Right atrium auricular region (tissue), 2 donors: ENCODE measurements at regions not wholly inside any gene's neighbourhood (a gene's known extent, or its start where the extent isn't known, plus 50 kb on each side); places are given as distances from the start of the nearest gene placed in this dataset.

ENCODE experiments used
- DNase-seq: peaks from one replicate; pipeline ENCODE4 v3.0.0-alpha.2; 2019; ENCODE audit warnings: low spot score
- H3K27ac ChIP-seq, 2 donors: fragments of 200-600 bp; sonication (generic); 1 replicate in 1 of 2; 2 replicates in 1 of 2; pipeline ENCODE4 v1.5.1; 2016 to 2019
- H3K27me3 ChIP-seq, 2 donors: fragments of 200-600 bp; sonication (generic); one replicate each; pipeline versions ENCODE4 v1.5.1 to v1.6.0; 2017 to 2019
- H3K36me3 ChIP-seq: fragments of 200-600 bp; sonication (generic); one replicate; pipeline ENCODE4 v1.5.1; 2016
- H3K4me1 ChIP-seq, 2 donors: fragments of 200-600 bp; sonication (generic); one replicate each; pipeline versions ENCODE4 v1.5.1 to v1.6.0; 2017 to 2019
- H3K4me3 ChIP-seq, 2 donors: fragments of 200-600 bp; sonication (generic); 1 replicate in 1 of 2; 2 replicates in 1 of 2; pipeline ENCODE4 v1.5.1; 2017 to 2019; ENCODE audit warnings: mild to moderate bottlenecking in 1 of 2, moderate library complexity in 1 of 2
- H3K9me3 ChIP-seq, 2 donors: fragments of 200-600 bp; sonication (generic); one replicate each; pipeline ENCODE4 v1.5.1; 2019
- TF ChIP-seq, protein P1 (sequence below), 2 donors: fragments of 200-600 bp; sonication (generic); IDR thresholded peaks; one replicate each; pipeline ENCODE4 v1.5.1; 2019; ENCODE audit warnings: antibody characterized with exemption in 2 of 2

DNA sequence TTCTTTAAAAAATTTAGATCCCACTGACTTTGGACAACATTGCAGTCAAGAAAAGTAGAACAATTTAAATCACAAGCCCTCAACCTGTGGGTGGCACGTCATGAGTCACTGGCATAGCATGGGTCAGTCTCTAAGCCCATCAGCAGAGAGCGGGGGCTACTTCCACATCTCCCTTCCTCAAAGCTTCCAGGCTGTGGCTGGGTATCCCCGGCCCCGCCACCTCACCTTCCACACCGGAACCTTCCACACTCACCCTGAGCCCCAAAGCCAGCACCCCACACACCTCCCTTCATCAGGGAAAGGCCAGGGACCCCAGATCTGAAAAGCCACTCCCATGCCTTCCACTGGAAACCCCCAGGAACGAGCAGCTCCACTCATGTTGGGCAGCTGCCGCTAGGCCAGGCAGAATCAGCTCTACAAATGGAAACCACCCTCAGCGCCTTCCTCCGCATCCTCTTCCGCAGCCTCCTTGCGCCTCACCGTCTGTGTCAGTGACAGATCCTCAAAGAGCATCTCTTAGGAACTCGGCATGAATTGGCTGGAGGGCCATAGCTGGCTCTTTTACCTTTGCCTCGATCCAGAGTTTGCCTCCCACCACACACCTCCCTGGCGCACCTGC, 156.5 kb downstream of the ERCC6L2 start:
- TF ChIP-seq, protein P1, sequence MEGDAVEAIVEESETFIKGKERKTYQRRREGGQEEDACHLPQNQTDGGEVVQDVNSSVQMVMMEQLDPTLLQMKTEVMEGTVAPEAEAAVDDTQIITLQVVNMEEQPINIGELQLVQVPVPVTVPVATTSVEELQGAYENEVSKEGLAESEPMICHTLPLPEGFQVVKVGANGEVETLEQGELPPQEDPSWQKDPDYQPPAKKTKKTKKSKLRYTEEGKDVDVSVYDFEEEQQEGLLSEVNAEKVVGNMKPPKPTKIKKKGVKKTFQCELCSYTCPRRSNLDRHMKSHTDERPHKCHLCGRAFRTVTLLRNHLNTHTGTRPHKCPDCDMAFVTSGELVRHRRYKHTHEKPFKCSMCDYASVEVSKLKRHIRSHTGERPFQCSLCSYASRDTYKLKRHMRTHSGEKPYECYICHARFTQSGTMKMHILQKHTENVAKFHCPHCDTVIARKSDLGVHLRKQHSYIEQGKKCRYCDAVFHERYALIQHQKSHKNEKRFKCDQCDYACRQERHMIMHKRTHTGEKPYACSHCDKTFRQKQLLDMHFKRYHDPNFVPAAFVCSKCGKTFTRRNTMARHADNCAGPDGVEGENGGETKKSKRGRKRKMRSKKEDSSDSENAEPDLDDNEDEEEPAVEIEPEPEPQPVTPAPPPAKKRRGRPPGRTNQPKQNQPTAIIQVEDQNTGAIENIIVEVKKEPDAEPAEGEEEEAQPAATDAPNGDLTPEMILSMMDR (IDR thresholded peaks at IDR 0.05): no peak
- no peak overlapping the region for H3K4me3 ChIP-seq
- no peaks in the 10 kb centered on the region for H3K36me3 ChIP-seq
- H3K9me3 ChIP-seq: no peaks in the 10 kb centered on the region
- H3K27ac ChIP-seq: no peak overlapping the region
- H3K4me1 ChIP-seq: peaks cover 0 to 17% of the 10 kb centered on the region in 2 donors
- no peak for DNase-seq
- no peaks in the 10 kb centered on the region for H3K27me3 ChIP-seq

DNA sequence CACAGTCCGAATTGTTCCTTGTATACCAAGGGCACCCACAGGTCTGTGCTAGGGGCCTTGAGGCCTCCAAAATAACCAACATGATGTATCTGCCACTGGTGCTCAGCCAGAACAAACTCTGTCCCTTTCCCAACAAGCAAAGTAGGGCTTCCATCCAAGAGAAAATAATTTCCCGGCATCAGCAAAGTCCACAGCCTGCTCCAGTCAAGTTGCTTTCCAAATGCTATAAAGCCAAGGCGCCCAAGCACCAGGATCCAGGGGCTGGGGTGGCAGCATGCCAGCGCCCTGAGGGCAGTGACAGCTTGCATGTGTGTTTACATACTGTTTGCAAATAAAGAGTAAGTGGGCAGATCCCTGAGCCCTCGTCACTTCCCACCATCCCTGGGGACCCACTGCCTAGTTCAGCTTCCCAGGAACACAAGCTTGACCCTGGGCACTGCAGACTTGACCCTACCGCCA, 155.9 kb downstream of the ERCC6L2 start:
- TF ChIP-seq, protein P1 (IDR thresholded peaks at IDR 0.05): no peak
- peak; percentile 79 for DNase-seq
- H3K4me3 ChIP-seq: no peak overlapping the region
- H3K27ac ChIP-seq: no peak overlapping the region
- no peaks in the 10 kb centered on the region for H3K36me3 ChIP-seq
- H3K27me3 ChIP-seq: no peaks in the 10 kb centered on the region
- H3K4me1 ChIP-seq: peaks cover 0 to 20% of the 10 kb centered on the region in 2 donors
- H3K9me3 ChIP-seq: no peaks in the 10 kb centered on the region

DNA sequence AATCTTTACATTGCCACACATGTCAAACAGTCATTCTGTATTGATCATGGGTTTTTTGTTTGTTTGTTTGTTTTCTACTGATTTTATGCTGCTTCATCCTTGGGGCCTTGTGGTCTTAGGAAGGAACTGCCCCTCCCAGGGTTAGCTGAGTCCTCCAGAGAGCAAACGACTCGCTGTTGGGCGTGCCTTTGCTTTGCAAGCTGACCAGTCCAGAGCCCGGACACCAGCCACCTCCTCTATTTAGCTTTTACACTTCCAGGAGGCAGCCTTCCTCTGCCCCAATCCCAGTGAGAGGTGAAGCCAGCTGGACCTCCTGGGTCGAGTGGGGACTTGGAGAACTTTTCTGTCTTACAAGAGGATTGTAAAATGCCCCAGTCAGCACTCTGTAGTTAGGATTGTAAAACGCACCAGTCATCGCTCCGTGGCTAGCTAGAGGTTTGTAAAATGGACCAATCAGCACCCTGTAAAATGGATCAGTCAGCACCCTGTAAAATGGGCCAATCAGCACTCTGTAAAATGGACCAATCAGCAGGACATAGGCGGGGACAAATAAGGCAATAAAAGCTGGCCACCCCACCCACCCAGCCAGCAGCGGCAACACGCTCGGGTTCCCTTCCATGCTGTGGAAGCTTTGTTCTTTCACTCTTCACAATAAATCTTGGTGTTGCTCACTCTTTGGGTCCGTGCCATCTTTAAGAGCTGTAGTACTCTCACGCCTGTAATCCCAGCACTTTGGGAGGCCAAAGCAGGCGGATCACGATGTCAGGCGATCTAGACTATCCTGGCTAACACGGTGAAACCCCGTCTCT, 154.4 kb downstream of the ERCC6L2 start:
- DNase-seq: no peak
- H3K4me3 ChIP-seq: no peak overlapping the region
- TF ChIP-seq, protein P1 (IDR thresholded peaks at IDR 0.05): no peak
- no peak overlapping the region for H3K27ac ChIP-seq
- H3K9me3 ChIP-seq: no peaks in the 10 kb centered on the region
- H3K36me3 ChIP-seq: no peaks in the 10 kb centered on the region
- H3K27me3 ChIP-seq: no peaks in the 10 kb centered on the region
- peaks cover 0 to 20% of the 10 kb centered on the region in 2 donors for H3K4me1 ChIP-seq

DNA sequence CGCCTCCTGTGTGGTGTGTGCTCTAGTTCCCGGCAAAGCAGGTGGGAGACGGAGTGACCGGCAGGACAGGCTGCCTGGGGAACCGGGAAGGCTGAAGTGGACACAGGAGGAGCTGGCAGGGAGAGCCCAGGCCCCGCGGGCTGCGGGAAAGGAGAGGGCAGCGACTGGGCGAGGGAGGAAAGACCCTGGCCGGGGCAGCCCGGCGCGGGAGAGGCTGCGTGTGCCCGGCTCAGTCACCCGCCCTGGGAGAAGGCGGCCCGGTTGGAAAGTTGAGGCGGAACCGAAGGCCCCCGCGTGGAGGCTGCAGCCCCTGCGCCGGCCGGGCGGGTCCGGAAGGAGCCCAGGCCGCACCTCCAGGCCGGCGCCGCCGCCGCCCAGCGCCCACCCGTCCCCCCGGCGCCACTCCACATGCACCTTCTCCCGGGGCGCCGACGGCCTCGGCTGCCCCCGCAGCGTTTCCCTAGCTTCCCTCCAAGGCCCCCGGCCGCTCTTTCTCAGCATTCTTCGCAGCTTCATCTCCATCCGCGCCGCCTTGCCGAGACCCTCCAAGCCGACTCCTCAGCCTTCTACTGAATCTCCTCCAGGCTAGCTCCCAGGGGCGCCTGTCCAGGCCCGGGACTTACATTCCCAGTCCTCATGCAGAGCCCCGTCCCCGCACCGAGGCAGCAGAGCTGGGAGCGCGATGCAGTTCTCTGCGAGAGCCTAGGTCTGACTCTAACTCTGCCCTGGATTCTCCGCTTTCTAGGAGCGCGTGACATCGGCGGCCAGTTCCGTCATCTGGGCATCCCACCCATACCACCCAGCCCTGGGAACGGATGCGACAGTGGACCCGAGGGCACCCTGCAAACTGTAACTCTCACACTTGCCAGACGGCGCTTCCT, 152.0 kb downstream of the ERCC6L2 start:
- peaks cover 0 to 2% of the 10 kb centered on the region in 2 donors for H3K27me3 ChIP-seq
- no peaks in the 10 kb centered on the region for H3K9me3 ChIP-seq
- peaks cover 0 to 27% of the 10 kb centered on the region in 2 donors for H3K4me1 ChIP-seq
- TF ChIP-seq, protein P1 (IDR thresholded peaks at IDR 0.05): peak in 1 of 2 donors; percentile 39
- H3K27ac ChIP-seq: peak overlapping the region in 1 of 2 donors; percentile 23
- DNase-seq: no peak
- H3K36me3 ChIP-seq: no peaks in the 10 kb centered on the region
- H3K4me3 ChIP-seq: peak overlapping the region; percentile 26 to 49

DNA sequence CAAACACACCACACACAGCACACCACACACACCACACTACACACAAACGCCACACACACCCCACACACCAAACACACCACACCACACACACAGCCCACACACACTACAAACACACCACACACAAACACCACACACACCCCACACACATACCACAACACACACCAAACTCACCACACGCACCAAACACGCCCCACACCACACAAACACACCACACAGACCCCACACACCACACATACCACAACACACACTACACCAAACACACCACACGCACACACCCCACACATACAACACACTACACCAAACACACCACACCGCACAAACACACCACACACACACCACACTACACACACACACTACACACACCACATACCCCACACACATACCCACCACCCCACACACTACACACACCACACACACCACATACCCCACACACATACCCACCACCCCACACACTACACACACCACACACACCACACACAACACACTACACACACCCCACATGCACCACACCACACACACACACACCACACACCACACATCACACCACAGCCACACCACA, 151.2 kb downstream of the ERCC6L2 start:
- Histone ChIP-seq H3K27ac (peak overlapping the region in 1 of 2 donors; percentile 23), H3K36me3 (no peaks in the 10 kb centered on the region), H3K27me3 (peaks cover 0 to 6% of the 10 kb centered on the region in 2 donors), H3K4me3 (peak overlapping the region; percentile 26 to 49), H3K9me3 (no peaks in the 10 kb centered on the region), H3K4me1 (peaks cover 0 to 34% of the 10 kb centered on the region in 2 donors)
- no peak for DNase-seq
- TF ChIP-seq, protein P1 (IDR thresholded peaks at IDR 0.05): no peak
